HCT116 (cell line): ENCODE measurements at regions not wholly inside any gene's neighbourhood (a gene's known extent, or its start where the extent isn't known, plus 50 kb on each side); places are given as distances from the start of the nearest gene placed in this dataset.

Source experiments
- ATAC-seq: fragments of 200-7000 bp; cut with Tn5 transposase; 2 replicates; pipeline ENCODE4 v1.9.1; 2020; ENCODE audit warnings: mild to moderate bottlenecking, moderate library complexity
- BruUV-seq: library from RNA; stranded (reverse); fragments of 400-500 nt; replicated peaks from 2 replicates; lab custom pipeline; 2021; lab: Mats Ljungman, UMichigan
- CTCF ChIA-PET: fragments of 300-600 bp; sonication (Branson Sonifier 250); formaldehyde crosslinking; loops from one replicate; lab custom pipeline; 2021; ENCODE audit warnings: antibody characterized with exemption; lab: Charles Lee
- POLR2A ChIA-PET: fragments of 300-600, 350-600 bp; sonication (Branson Sonifier 250); formaldehyde crosslinking; loops from one replicate; lab custom pipeline; 2021; ENCODE audit warnings: antibody characterized with exemption; lab: Charles Lee
- RAD21 ChIA-PET, 2 experiments: fragments of 300-600 bp; sonication (Branson Sonifier 250); formaldehyde crosslinking; loops; one replicate each; lab custom pipeline; 2023; ENCODE audit warnings: low total read pairs in 2 of 2; ENCODE audit not compliant: uncharacterized antibody in 2 of 2, unreplicated experiment in 2 of 2, low non-redundant PET in 1 of 2; lab: Charles Lee
- DNase-seq: peaks from one replicate; pipeline ENCODE4 v3.0.0-alpha.2; 2010; ENCODE audit warnings: low read depth, low spot score
- H2AFZ ChIP-seq: fragments of 200-600 bp; shearing (Covaris generic), sonication (generic); 2 replicates; pipeline ENCODE4 v1.6.1; 2017; ENCODE audit warnings: low read depth, mixed run types, mixed read lengths, antibody characterized with exemption, low read length; ENCODE audit not compliant: poor library complexity, severe bottlenecking
- H3K27ac ChIP-seq: 2 replicates; pipeline ENCODE4 v1.5.1; 2012; ENCODE audit warnings: low read depth, low read length
- H3K27me3 ChIP-seq: fragments of 200-600 bp; sonication (generic); 2 replicates; pipeline ENCODE4 v1.6.1; 2016; ENCODE audit warnings: mixed run types, low read length, mixed read lengths; ENCODE audit not compliant: insufficient read depth
- H3K36me3 ChIP-seq, 2 experiments: fragments of 200-500 bp in 1 of 2; fragments of 200-600 bp in 1 of 2; sonication (Bioruptor generic) in 1 of 2; sonication (generic) in 1 of 2; 2 replicates each; pipeline versions ENCODE4 v1.5.1 to v1.6.1; 2014 to 2016; ENCODE audit warnings: low read length in 2 of 2, inconsistent platforms in 1 of 2, mixed read lengths in 1 of 2, mixed run types in 1 of 2; ENCODE audit not compliant: insufficient read depth in 2 of 2, control insufficient read depth in 1 of 2
- H3K4me1 ChIP-seq, 2 experiments: fragments of 200-600 bp in 1 of 2; sonication (generic) in 1 of 2; 2 replicates each; pipeline versions ENCODE4 v1.5.1 to v1.6.1; 2012 to 2017; ENCODE audit warnings: low read length in 2 of 2, inconsistent platforms in 1 of 2, mild to moderate bottlenecking in 1 of 2, mixed read lengths in 1 of 2, mixed run types in 1 of 2, moderate library complexity in 1 of 2; ENCODE audit not compliant: insufficient read depth in 2 of 2, control insufficient read depth in 1 of 2
- H3K4me2 ChIP-seq: fragments of 200-600 bp; sonication (generic); 2 replicates; pipeline ENCODE4 v1.6.1; 2017; ENCODE audit warnings: mixed run types, low read length, mixed read lengths
- H3K4me3 ChIP-seq, 2 experiments: fragments of 200-600 bp in 1 of 2; sonication (generic) in 1 of 2; replicated peaks in 1 of 2; 2 replicates each; pipeline ENCODE4 v1.5.1; 2011 to 2016; ENCODE audit warnings: low read length in 2 of 2, control low read depth in 1 of 2, low read depth in 1 of 2, mild to moderate bottlenecking in 1 of 2, mixed read lengths in 1 of 2, mixed run types in 1 of 2
- H3K79me2 ChIP-seq: fragments of 200-600 bp; sonication (generic); 2 replicates; pipeline ENCODE4 v1.6.1; 2017; ENCODE audit warnings: mild to moderate bottlenecking, mixed run types, low read length, moderate library complexity, mixed read lengths; ENCODE audit not compliant: insufficient read depth
- H3K9ac ChIP-seq: fragments of 200-600 bp; sonication (generic); 2 replicates; pipeline ENCODE4 v1.6.1; 2016; ENCODE audit warnings: low read length, mixed read lengths
- H3K9me2 ChIP-seq: fragments of 200-600 bp; sonication (generic), shearing (Covaris generic); 2 replicates; pipeline ENCODE4 v1.6.1; 2017; ENCODE audit warnings: mixed run types, mild to moderate bottlenecking, moderate library complexity; ENCODE audit not compliant: insufficient read depth
- H3K9me3 ChIP-seq, 2 experiments: fragments of 200-500 bp in 1 of 2; fragments of 200-600 bp in 1 of 2; sonication (Bioruptor generic) in 1 of 2; sonication (generic) in 1 of 2; 2 replicates each; pipeline ENCODE4 v1.6.1; 2014 to 2017; ENCODE audit warnings: low read length in 2 of 2, mixed read lengths in 2 of 2, inconsistent platforms in 1 of 2, low read depth in 1 of 2, mild to moderate bottlenecking in 1 of 2, mixed run types in 1 of 2, moderate library complexity in 1 of 2; ENCODE audit not compliant: control insufficient read depth in 1 of 2, insufficient read depth in 1 of 2
- H4K20me1 ChIP-seq: fragments of 200-600 bp; sonication (generic), shearing (Covaris generic); 2 replicates; pipeline ENCODE4 v1.6.1; 2017; ENCODE audit warnings: mixed run types, mild to moderate bottlenecking, moderate library complexity; ENCODE audit not compliant: insufficient read depth
- ATF3 ChIP-seq: IDR thresholded peaks from 2 replicates; pipeline ENCODE4 v1.6.1; 2012
- CEBPB ChIP-seq: IDR thresholded peaks from 2 replicates; pipeline ENCODE4 v1.6.1; 2012; ENCODE audit warnings: low read depth
- CTCF ChIP-seq, 3 experiments: fragments of 200-600 bp in 1 of 3; sonication (generic) in 1 of 3; IDR thresholded peaks in 2 of 3; conservative IDR thresholded peaks in 1 of 3; 2 replicates each; pipeline ENCODE4 v1.5.1; 2012 to 2017; ENCODE audit warnings: low read depth in 2 of 3, low read length in 2 of 3, antibody characterized with exemption in 1 of 3, borderline replicate concordance in 1 of 3, control low read depth in 1 of 3, mild to moderate bottlenecking in 1 of 3, mixed read lengths in 1 of 3, mixed run types in 1 of 3, moderate library complexity in 1 of 3; ENCODE audit not compliant: insufficient read depth in 1 of 3
- EGR1 ChIP-seq: IDR thresholded peaks from 2 replicates; pipeline ENCODE4 v1.6.1; 2012; ENCODE audit warnings: low read depth
- ELF1 ChIP-seq: IDR thresholded peaks from 2 replicates; pipeline ENCODE4 v1.6.1; 2012; ENCODE audit warnings: low read depth, borderline replicate concordance
- JUND ChIP-seq: IDR thresholded peaks from 2 replicates; pipeline ENCODE4 v1.6.1; 2012
- MAX ChIP-seq: IDR thresholded peaks from 2 replicates; pipeline ENCODE4 v1.6.1; 2012
- RAD21 ChIP-seq: IDR thresholded peaks from 2 replicates; pipeline ENCODE4 v1.6.1; 2012; ENCODE audit warnings: low read depth, mild to moderate bottlenecking
- REST ChIP-seq: IDR thresholded peaks from 2 replicates; pipeline ENCODE4 v1.6.1; 2012; ENCODE audit warnings: low read depth
- SIN3A ChIP-seq: IDR thresholded peaks from 2 replicates; pipeline ENCODE4 v1.6.1; 2012; ENCODE audit warnings: low read depth
- SP1 ChIP-seq: IDR thresholded peaks from 2 replicates; pipeline ENCODE4 v1.6.1; 2012; ENCODE audit warnings: low read depth
- SRF ChIP-seq: IDR thresholded peaks from 2 replicates; pipeline ENCODE4 v1.6.1; 2012; ENCODE audit warnings: low read depth
- TCF7L2 ChIP-seq: IDR thresholded peaks from 2 replicates; pipeline ENCODE4 v1.7.0; 2011; ENCODE audit warnings: borderline replicate concordance, inconsistent platforms; ENCODE audit not compliant: insufficient read depth, insufficient read length; ENCODE audit errors: extremely low read depth
- YY1 ChIP-seq: IDR thresholded peaks from 2 replicates; pipeline ENCODE4 v1.6.1; 2011; ENCODE audit warnings: low read length, low read depth, moderate library complexity, mild to moderate bottlenecking; ENCODE audit not compliant: insufficient replicate concordance; ENCODE audit errors: extremely low read depth
- ZBTB33 ChIP-seq: IDR thresholded peaks from 2 replicates; pipeline ENCODE4 v1.6.1; 2011; ENCODE audit warnings: mild to moderate bottlenecking, low read length, moderate library complexity; ENCODE audit not compliant: insufficient replicate concordance; ENCODE audit errors: extremely low read depth
- ZFX ChIP-seq: fragments of 450-650 bp; IDR thresholded peaks from 2 replicates; pipeline ENCODE4 v1.6.1; 2017
- ZNF274 ChIP-seq: fragments of 200-500 bp; sonication (Bioruptor generic); IDR thresholded peaks from 2 replicates; pipeline ENCODE4 v1.6.1; 2014; ENCODE audit warnings: mild to moderate bottlenecking, low read depth, low read length, inconsistent platforms
- intact Hi-C: fragments of 100-400 bp; cut with micrococcal nuclease; formaldehyde crosslinking; loops from 2 replicates; pipeline ENCODE4 v1.10.0; 2022

GRCh38 chr18:39527465-39527864 is 1961.9 kb upstream of the CELF4 start:
- CTCF ChIA-PET: no interaction called here
- POLR2A ChIA-PET: no interaction called here

More at GRCh38 chr18:39527465-39527864, 1961.9 kb upstream of the CELF4 start:
- intact Hi-C loops: no loop called here
- ATAC-seq (no peak), DNase-seq (no peak)
- Histone ChIP-seq H3K9ac (no peak overlapping the region), H3K9me3 (peaks cover 0 to 3% of the 10 kb centered on the region in 2 experiments; a peak in 1 of 4 replicates), H3K4me3 (no peak overlapping the region), H3K4me2 (no peak overlapping the region)
- TF ChIP-seq SIN3A: no peak
- no peak for TF ChIP-seq EGR1
- TF ChIP-seq ZFX: no peak
- no peak for TF ChIP-seq TCF7L2
- TF ChIP-seq ATF3: no peak
- no peak for TF ChIP-seq CEBPB
- TF ChIP-seq REST: no peak
- TF ChIP-seq MAX: no peak
- no peak for TF ChIP-seq YY1
- TF ChIP-seq JUND: no peak
- no peak for TF ChIP-seq ZBTB33
- TF ChIP-seq ZNF274: no peak
- TF ChIP-seq CTCF (IDR thresholded peaks at IDR 0.05 in 2 of 3, conservative IDR thresholded peaks at IDR 0.05 in 1 of 3; ENCODE audit: borderline replicate concordance in 1 of 3, insufficient read depth in 1 of 3, low read depth in 2 of 3, low read length in 2 of 3): no peak
- TF ChIP-seq SRF: no peak
- no peak for TF ChIP-seq SP1
- no peak for TF ChIP-seq ELF1
- TF ChIP-seq RAD21: no peak
- TF ChIP-seq, all 23 proteins: peak for 0
- Histone ChIP-seq H3K9me2 (no peaks in the 10 kb centered on the region), H2AFZ (no peak overlapping the region), H3K4me1 (peaks cover 3 to 22% of the 10 kb centered on the region in 2 experiments; a peak in 3 of 4 replicates), H4K20me1 (no peaks in the 10 kb centered on the region), H3K36me3 (no peaks in the 10 kb centered on the region), H3K27me3 (no peaks in the 10 kb centered on the region), H3K27ac (no peak overlapping the region), H3K79me2 (no peaks in the 10 kb centered on the region)
- BruUV-seq: no TSS peak
- RAD21 ChIA-PET: no interaction called here
